HCT116 (cell line): ENCODE measurements at regions not wholly inside any gene's neighbourhood (a gene's known extent, or its start where the extent isn't known, plus 50 kb on each side); places are given as distances from the start of the nearest gene placed in this dataset.

Experiments
- ATAC-seq: fragments of 200-7000 bp; cut with Tn5 transposase; 2 replicates; pipeline ENCODE4 v1.9.1; 2020; ENCODE audit warnings: mild to moderate bottlenecking, moderate library complexity
- BruUV-seq: library from RNA; stranded (reverse); fragments of 400-500 nt; replicated peaks from 2 replicates; lab custom pipeline; 2021; lab: Mats Ljungman, UMichigan
- CTCF ChIA-PET: fragments of 300-600 bp; sonication (Branson Sonifier 250); formaldehyde crosslinking; loops from one replicate; lab custom pipeline; 2021; ENCODE audit warnings: antibody characterized with exemption; lab: Charles Lee
- POLR2A ChIA-PET: fragments of 300-600, 350-600 bp; sonication (Branson Sonifier 250); formaldehyde crosslinking; loops from one replicate; lab custom pipeline; 2021; ENCODE audit warnings: antibody characterized with exemption; lab: Charles Lee
- RAD21 ChIA-PET, 2 experiments: fragments of 300-600 bp; sonication (Branson Sonifier 250); formaldehyde crosslinking; loops; one replicate each; lab custom pipeline; 2023; ENCODE audit warnings: low total read pairs in 2 of 2; ENCODE audit not compliant: uncharacterized antibody in 2 of 2, unreplicated experiment in 2 of 2, low non-redundant PET in 1 of 2; lab: Charles Lee
- DNase-seq: peaks from one replicate; pipeline ENCODE4 v3.0.0-alpha.2; 2010; ENCODE audit warnings: low read depth, low spot score
- H2AFZ ChIP-seq: fragments of 200-600 bp; shearing (Covaris generic), sonication (generic); 2 replicates; pipeline ENCODE4 v1.6.1; 2017; ENCODE audit warnings: low read depth, mixed run types, mixed read lengths, antibody characterized with exemption, low read length; ENCODE audit not compliant: poor library complexity, severe bottlenecking
- H3K27ac ChIP-seq: 2 replicates; pipeline ENCODE4 v1.5.1; 2012; ENCODE audit warnings: low read depth, low read length
- H3K27me3 ChIP-seq: fragments of 200-600 bp; sonication (generic); 2 replicates; pipeline ENCODE4 v1.6.1; 2016; ENCODE audit warnings: mixed run types, low read length, mixed read lengths; ENCODE audit not compliant: insufficient read depth
- H3K36me3 ChIP-seq, 2 experiments: fragments of 200-500 bp in 1 of 2; fragments of 200-600 bp in 1 of 2; sonication (Bioruptor generic) in 1 of 2; sonication (generic) in 1 of 2; 2 replicates each; pipeline versions ENCODE4 v1.5.1 to v1.6.1; 2014 to 2016; ENCODE audit warnings: low read length in 2 of 2, inconsistent platforms in 1 of 2, mixed read lengths in 1 of 2, mixed run types in 1 of 2; ENCODE audit not compliant: insufficient read depth in 2 of 2, control insufficient read depth in 1 of 2
- H3K4me1 ChIP-seq, 2 experiments: fragments of 200-600 bp in 1 of 2; sonication (generic) in 1 of 2; 2 replicates each; pipeline versions ENCODE4 v1.5.1 to v1.6.1; 2012 to 2017; ENCODE audit warnings: low read length in 2 of 2, inconsistent platforms in 1 of 2, mild to moderate bottlenecking in 1 of 2, mixed read lengths in 1 of 2, mixed run types in 1 of 2, moderate library complexity in 1 of 2; ENCODE audit not compliant: insufficient read depth in 2 of 2, control insufficient read depth in 1 of 2
- H3K4me2 ChIP-seq: fragments of 200-600 bp; sonication (generic); 2 replicates; pipeline ENCODE4 v1.6.1; 2017; ENCODE audit warnings: mixed run types, low read length, mixed read lengths
- H3K4me3 ChIP-seq, 2 experiments: fragments of 200-600 bp in 1 of 2; sonication (generic) in 1 of 2; replicated peaks in 1 of 2; 2 replicates each; pipeline ENCODE4 v1.5.1; 2011 to 2016; ENCODE audit warnings: low read length in 2 of 2, control low read depth in 1 of 2, low read depth in 1 of 2, mild to moderate bottlenecking in 1 of 2, mixed read lengths in 1 of 2, mixed run types in 1 of 2
- H3K79me2 ChIP-seq: fragments of 200-600 bp; sonication (generic); 2 replicates; pipeline ENCODE4 v1.6.1; 2017; ENCODE audit warnings: mild to moderate bottlenecking, mixed run types, low read length, moderate library complexity, mixed read lengths; ENCODE audit not compliant: insufficient read depth
- H3K9ac ChIP-seq: fragments of 200-600 bp; sonication (generic); 2 replicates; pipeline ENCODE4 v1.6.1; 2016; ENCODE audit warnings: low read length, mixed read lengths
- H3K9me2 ChIP-seq: fragments of 200-600 bp; sonication (generic), shearing (Covaris generic); 2 replicates; pipeline ENCODE4 v1.6.1; 2017; ENCODE audit warnings: mixed run types, mild to moderate bottlenecking, moderate library complexity; ENCODE audit not compliant: insufficient read depth
- H3K9me3 ChIP-seq, 2 experiments: fragments of 200-500 bp in 1 of 2; fragments of 200-600 bp in 1 of 2; sonication (Bioruptor generic) in 1 of 2; sonication (generic) in 1 of 2; 2 replicates each; pipeline ENCODE4 v1.6.1; 2014 to 2017; ENCODE audit warnings: low read length in 2 of 2, mixed read lengths in 2 of 2, inconsistent platforms in 1 of 2, low read depth in 1 of 2, mild to moderate bottlenecking in 1 of 2, mixed run types in 1 of 2, moderate library complexity in 1 of 2; ENCODE audit not compliant: control insufficient read depth in 1 of 2, insufficient read depth in 1 of 2
- H4K20me1 ChIP-seq: fragments of 200-600 bp; sonication (generic), shearing (Covaris generic); 2 replicates; pipeline ENCODE4 v1.6.1; 2017; ENCODE audit warnings: mixed run types, mild to moderate bottlenecking, moderate library complexity; ENCODE audit not compliant: insufficient read depth
- CEBPB ChIP-seq: IDR thresholded peaks from 2 replicates; pipeline ENCODE4 v1.6.1; 2012; ENCODE audit warnings: low read depth
- CTCF ChIP-seq, 3 experiments: fragments of 200-600 bp in 1 of 3; sonication (generic) in 1 of 3; IDR thresholded peaks in 2 of 3; conservative IDR thresholded peaks in 1 of 3; 2 replicates each; pipeline ENCODE4 v1.5.1; 2012 to 2017; ENCODE audit warnings: low read depth in 2 of 3, low read length in 2 of 3, antibody characterized with exemption in 1 of 3, borderline replicate concordance in 1 of 3, control low read depth in 1 of 3, mild to moderate bottlenecking in 1 of 3, mixed read lengths in 1 of 3, mixed run types in 1 of 3, moderate library complexity in 1 of 3; ENCODE audit not compliant: insufficient read depth in 1 of 3
- EGR1 ChIP-seq: IDR thresholded peaks from 2 replicates; pipeline ENCODE4 v1.6.1; 2012; ENCODE audit warnings: low read depth
- EZH2 ChIP-seq: fragments of 200-600 bp; sonication (generic); IDR thresholded peaks from 2 replicates; pipeline ENCODE4 v1.6.1; 2017; ENCODE audit warnings: antibody characterized with exemption, mixed run types
- RAD21 ChIP-seq: IDR thresholded peaks from 2 replicates; pipeline ENCODE4 v1.6.1; 2012; ENCODE audit warnings: low read depth, mild to moderate bottlenecking
- SP1 ChIP-seq: IDR thresholded peaks from 2 replicates; pipeline ENCODE4 v1.6.1; 2012; ENCODE audit warnings: low read depth
- ZFX ChIP-seq: fragments of 450-650 bp; IDR thresholded peaks from 2 replicates; pipeline ENCODE4 v1.6.1; 2017
- intact Hi-C: fragments of 100-400 bp; cut with micrococcal nuclease; formaldehyde crosslinking; loops from 2 replicates; pipeline ENCODE4 v1.10.0; 2022
- TF ChIP-seq, protein P1 (sequence below): IDR thresholded peaks from 2 replicates; pipeline ENCODE4 v1.6.1; 2011; ENCODE audit warnings: mild to moderate bottlenecking, low read length, moderate library complexity; ENCODE audit not compliant: insufficient replicate concordance; ENCODE audit errors: extremely low read depth

GRCh38 chr3:88444251-88444650 lies 294.5 kb downstream of the C3orf38 start:
- no peaks in the 10 kb centered on the region for H3K27me3 ChIP-seq
- H3K9me3 ChIP-seq, result peaks cover 0 to 9% of the 10 kb centered on the region in 2 experiments; a peak in 3 of 4 replicates
- CTCF ChIA-PET, result no interaction called here
- no peaks in the 10 kb centered on the region for H4K20me1 ChIP-seq
- H3K4me3 ChIP-seq, result no peak overlapping the region
- POLR2A ChIA-PET, result no interaction called here
- no TSS peak for BruUV-seq
- intact Hi-C loops, result no loop called here
- no peaks in the 10 kb centered on the region for H3K9me2 ChIP-seq
- no peak overlapping the region for H3K27ac ChIP-seq
- H3K4me1 ChIP-seq, result no peaks in the 10 kb centered on the region
- no peak overlapping the region for H3K4me2 ChIP-seq
- H2AFZ ChIP-seq, result no peak overlapping the region
- no peak overlapping the region for H3K9ac ChIP-seq
- DNase-seq, result no peak
- no peaks in the 10 kb centered on the region for H3K36me3 ChIP-seq
- ATAC-seq, result no peak
- no peak for TF ChIP-seq RAD21
- TF ChIP-seq, protein P1, sequence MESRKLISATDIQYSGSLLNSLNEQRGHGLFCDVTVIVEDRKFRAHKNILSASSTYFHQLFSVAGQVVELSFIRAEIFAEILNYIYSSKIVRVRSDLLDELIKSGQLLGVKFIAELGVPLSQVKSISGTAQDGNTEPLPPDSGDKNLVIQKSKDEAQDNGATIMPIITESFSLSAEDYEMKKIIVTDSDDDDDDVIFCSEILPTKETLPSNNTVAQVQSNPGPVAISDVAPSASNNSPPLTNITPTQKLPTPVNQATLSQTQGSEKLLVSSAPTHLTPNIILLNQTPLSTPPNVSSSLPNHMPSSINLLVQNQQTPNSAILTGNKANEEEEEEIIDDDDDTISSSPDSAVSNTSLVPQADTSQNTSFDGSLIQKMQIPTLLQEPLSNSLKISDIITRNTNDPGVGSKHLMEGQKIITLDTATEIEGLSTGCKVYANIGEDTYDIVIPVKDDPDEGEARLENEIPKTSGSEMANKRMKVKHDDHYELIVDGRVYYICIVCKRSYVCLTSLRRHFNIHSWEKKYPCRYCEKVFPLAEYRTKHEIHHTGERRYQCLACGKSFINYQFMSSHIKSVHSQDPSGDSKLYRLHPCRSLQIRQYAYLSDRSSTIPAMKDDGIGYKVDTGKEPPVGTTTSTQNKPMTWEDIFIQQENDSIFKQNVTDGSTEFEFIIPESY, result no peak
- no peak for TF ChIP-seq ZFX
- TF ChIP-seq CTCF (IDR thresholded peaks at IDR 0.05 in 2 of 3, conservative IDR thresholded peaks at IDR 0.05 in 1 of 3; ENCODE audit: borderline replicate concordance in 1 of 3, insufficient read depth in 1 of 3, low read depth in 2 of 3, low read length in 2 of 3), result no peak
- no peak for TF ChIP-seq EGR1
- no peak for TF ChIP-seq SP1
- no peak for TF ChIP-seq CEBPB
- TF ChIP-seq EZH2, result no peak
- TF ChIP-seq, all 23 proteins: peak for 0
- no peaks in the 10 kb centered on the region for H3K79me2 ChIP-seq
- RAD21 ChIA-PET, result no interaction called here
